ENCODE measurements at regions not wholly inside any gene's neighbourhood (a gene's known extent, or its start where the extent isn't known, plus 50 kb on each side); places are given as distances from the start of the nearest gene placed in this dataset.

- no peak for DNase-seq
Measured at GRCh38 chr14:89022274-89022673, 197.8 kb downstream of the TTC8 start.

GRCh38 chr14:89024691-89025090, 200.2 kb downstream of the TTC8 start:
- no peak for DNase-seq

GRCh38 chr14:89025561-89026236, 201.2 kb downstream of the TTC8 start:
- DNase-seq, result no peak

- peak; percentile 73 for DNase-seq
Measured at GRCh38 chr14:89027097-89027740, 202.8 kb downstream of the TTC8 start.

GRCh38 chr14:89028462-89029134, 204.1 kb downstream of the TTC8 start:
- no peak for DNase-seq

- no peak for DNase-seq
Measured at GRCh38 chr14:89029961-89030694, 205.7 kb downstream of the TTC8 start.

- no peak for DNase-seq
Measured at GRCh38 chr14:89030921-89031320, 206.5 kb downstream of the TTC8 start.

GRCh38 chr14:89032086-89032649, 207.7 kb downstream of the TTC8 start:
- DNase-seq, result no peak

GRCh38 chr14:89033756-89034155, 209.3 kb downstream of the TTC8 start:
- DNase-seq, result no peak

GRCh38 chr14:89036371-89036770, 211.9 kb downstream of the TTC8 start:
- no peak for DNase-seq

GRCh38 chr14:89037065-89037464, 212.6 kb downstream of the TTC8 start:
- no peak for DNase-seq

- DNase-seq, result no peak
Measured at GRCh38 chr14:89040080-89040459, 215.6 kb downstream of the TTC8 start.

GRCh38 chr14:89040460-89041256, 216.2 kb downstream of the TTC8 start:
- peak; percentile 90 for DNase-seq

- DNase-seq, result no peak
Measured at GRCh38 chr14:89041257-89041582, 216.8 kb downstream of the TTC8 start.

GRCh38 chr14:89042021-89042420, 217.6 kb downstream of the TTC8 start:
- no peak for DNase-seq

- no peak for DNase-seq
Measured at GRCh38 chr14:89053303-89053702, 228.9 kb downstream of the TTC8 start.

GRCh38 chr14:89056394-89056793, 231.9 kb downstream of the TTC8 start:
- DNase-seq, result no peak

- no peak for DNase-seq
Measured at GRCh38 chr14:89058697-89059096, 234.2 kb downstream of the TTC8 start.

GRCh38 chr14:89060191-89060590, 235.7 kb downstream of the TTC8 start:
- DNase-seq, result no peak

GRCh38 chr14:89061696-89062095, 237.2 kb downstream of the TTC8 start:
- DNase-seq, result no peak

GRCh38 chr14:89065879-89066278, 241.4 kb downstream of the TTC8 start:
- DNase-seq, result no peak

- peak; percentile 15 for DNase-seq
Measured at GRCh38 chr14:89067293-89067972, 243.0 kb downstream of the TTC8 start.

All from stimulated activated CD4-positive, alpha-beta T cell treated with anti-CD3 and anti-CD28 coated beads, Interleukin-15, amount 100 ng/mL, for 24 hours (primary cell).